IPS DF 4.7 (cell line): ENCODE measurements at regions not wholly inside any gene's neighbourhood (a gene's known extent, or its start where the extent isn't known, plus 50 kb on each side); places are given as distances from the start of the nearest gene placed in this dataset.

Source experiments
- DNase-seq: peaks from one replicate; pipeline ENCODE4 v3.0.0-alpha.2; 2013; ENCODE audit warnings: low spot score; ENCODE audit errors: extremely low read depth

DNA sequence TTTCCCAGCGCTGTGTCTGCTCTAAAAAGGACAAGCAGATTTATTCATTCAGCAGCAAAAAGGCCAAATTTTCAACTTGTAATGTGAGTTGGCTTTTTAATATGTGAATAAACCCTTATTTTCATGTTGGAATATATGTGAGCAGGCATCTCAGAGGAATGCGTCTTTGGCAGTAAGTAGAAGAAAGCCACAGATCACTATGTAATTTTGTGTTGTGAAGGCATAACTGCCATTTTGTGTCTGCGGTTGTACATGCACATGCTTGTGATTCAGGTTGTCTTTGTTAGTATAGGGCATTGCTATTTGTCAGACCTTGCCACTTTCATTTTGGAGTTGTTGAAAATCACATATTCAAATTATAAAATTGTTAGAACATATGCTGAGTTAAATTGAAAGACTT, 398.8 kb upstream of the RGS6 start:
- DNase-seq, result no peak

DNA sequence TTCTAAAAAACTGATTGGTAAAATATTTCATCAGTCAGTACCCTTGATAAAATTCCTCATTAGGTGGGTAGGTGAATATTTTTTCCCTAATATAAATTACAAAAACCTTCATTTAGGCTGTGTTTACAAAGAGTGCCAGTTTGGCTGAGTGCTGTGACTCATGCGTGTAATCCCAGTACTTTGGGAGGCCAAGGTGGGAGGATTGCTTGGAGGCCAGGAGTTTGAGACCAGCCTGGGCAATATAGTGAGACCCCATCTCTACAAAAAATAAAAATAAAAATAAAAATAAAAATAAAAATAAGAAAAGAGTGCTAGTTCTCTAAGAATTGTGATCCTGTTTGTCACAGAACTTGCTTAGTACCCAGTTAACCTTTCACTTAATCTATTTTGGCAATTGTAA, 398.4 kb upstream of the RGS6 start:
- no peak for DNase-seq

GRCh38 chr14:71534506-71534905, 397.7 kb upstream of the RGS6 start:
- DNase-seq, result no peak

GRCh38 chr14:71536015-71536740, 396.1 kb upstream of the RGS6 start:
- DNase-seq, result no peak

GRCh38 chr14:71536927-71537772, 395.1 kb upstream of the RGS6 start:
- no peak for DNase-seq

GRCh38 chr14:71538288-71538687, 393.9 kb upstream of the RGS6 start:
- DNase-seq, result no peak

DNA sequence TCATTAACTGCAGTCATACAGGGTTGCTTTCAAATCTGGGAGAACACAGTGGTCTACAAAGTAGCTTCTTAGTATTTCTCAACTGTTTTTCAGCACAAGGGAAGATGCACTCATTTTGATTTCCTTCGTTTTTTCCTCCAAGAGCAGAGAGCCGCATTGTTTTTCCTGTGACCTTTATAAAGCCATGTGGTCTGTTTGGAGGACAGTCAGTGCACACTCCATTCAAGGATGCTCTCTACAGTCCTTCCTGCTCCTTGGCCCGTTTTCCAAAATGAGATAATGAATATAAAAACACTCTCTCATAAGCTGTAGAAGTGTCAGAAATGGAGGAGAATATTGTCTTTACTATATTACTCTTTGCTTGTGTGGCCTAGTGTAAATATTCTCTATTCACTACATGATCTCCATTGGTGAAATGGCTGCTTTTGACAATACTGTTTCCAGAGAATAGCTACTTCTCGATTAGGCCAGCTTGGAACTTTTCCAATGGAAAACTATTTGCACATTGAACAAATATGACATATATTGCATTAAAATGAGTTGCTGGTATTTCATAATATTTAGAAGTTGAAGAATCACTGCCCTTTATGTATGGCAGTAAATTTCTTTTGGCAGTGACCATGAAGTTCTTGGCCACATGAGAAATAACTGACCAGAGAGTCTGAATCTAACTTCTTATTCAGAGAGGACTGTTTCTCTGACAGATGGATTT, 393.1 kb upstream of the RGS6 start:
- no peak for DNase-seq

- DNase-seq, result no peak
Measured at GRCh38 chr14:71539650-71540285, 392.5 kb upstream of the RGS6 start.

GRCh38 chr14:71541271-71541670, 391.0 kb upstream of the RGS6 start:
- no peak for DNase-seq

DNA sequence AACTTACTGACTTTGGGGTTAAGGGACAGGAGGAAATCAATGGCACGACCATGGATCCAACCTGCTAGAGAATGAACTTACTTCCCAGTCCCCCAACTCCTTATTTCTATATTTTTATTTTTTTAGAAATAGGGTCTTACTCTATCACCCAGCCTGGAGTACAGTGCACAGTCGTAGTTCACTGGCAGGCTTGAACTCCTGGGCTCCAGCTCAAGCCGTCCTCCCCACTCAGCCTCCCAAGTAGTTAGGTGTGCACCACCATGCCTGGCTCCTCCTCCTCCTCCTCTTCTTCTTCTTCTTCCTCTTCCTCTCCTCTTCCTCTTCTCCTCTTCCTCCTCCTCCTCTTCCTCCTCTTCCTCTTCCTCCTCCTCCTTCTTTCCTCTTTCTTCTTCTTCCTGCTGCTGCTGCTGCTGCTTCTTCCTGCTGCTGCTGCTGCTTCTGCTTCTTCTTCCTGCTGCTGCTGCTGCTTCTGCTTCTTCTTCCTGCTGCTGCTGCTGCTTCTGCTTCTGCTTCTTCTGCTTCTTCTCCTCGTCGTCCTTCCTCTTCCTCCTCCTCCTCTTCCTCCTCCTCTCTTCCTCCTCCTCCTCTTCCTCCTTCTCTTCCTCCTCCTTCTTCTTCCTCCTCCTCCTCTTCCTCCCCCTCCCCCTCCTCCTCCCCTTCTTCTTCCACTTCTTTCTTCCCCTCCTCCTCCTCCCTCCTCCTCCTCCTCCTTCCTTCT, 390.1 kb upstream of the RGS6 start:
- no peak for DNase-seq

- DNase-seq, result no peak
Measured at GRCh38 chr14:71549421-71550050, 382.7 kb upstream of the RGS6 start.

DNA sequence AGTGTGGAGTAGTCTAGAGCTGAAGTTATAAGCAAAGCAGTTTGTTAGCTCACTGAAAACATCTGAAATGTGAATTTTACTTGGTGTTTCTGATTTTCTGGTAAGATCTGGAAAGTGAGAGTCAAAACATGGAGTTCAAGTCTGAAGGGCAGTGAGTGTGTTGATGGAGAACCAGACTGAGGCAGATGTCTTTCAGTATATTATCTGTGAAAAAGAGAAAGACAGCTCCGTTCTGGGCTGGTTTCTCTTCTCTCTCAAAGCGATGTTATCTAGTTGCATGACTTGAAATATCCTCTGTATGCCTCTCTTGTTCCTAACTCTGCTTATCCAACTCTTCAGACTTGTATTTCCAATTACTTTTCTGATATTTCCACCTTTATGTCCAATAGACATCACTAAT, 381.9 kb upstream of the RGS6 start:
- no peak for DNase-seq

DNA sequence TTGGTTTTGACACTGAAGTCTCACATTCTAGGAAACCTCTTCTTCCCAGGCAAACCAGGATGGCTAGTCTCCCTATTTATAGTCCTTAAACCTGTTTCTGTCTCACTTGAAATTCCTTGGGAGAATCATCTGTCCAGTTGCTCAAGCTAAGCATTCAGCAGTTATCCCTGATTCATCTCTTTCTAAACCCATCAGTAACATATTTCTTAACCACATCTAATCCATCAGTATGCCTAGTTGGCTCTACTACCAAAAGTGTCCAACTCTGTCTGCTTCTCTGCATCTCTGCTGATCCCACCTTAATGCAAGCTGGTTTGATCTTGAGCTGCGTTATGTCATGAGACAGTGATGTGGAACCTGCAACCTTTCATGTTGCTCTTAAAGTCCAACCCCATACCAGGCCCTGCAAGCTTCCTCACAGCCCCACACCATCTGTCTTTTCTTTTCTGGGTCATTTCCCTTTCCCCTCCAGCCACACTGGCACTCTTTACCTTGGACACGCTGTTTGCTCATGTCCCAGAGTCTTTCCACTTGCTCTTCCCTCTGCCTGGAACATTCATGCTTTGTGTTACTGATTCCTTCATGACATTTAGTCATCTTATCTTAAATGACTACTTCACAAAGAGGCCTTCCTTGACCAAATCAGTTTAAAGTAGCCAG, 380.8 kb upstream of the RGS6 start:
- DNase-seq, result no peak

- no peak for DNase-seq
Measured at GRCh38 chr14:71552809-71553208, 379.4 kb upstream of the RGS6 start.

- no peak for DNase-seq
Measured at GRCh38 chr14:71553779-71554178, 378.4 kb upstream of the RGS6 start.

DNA sequence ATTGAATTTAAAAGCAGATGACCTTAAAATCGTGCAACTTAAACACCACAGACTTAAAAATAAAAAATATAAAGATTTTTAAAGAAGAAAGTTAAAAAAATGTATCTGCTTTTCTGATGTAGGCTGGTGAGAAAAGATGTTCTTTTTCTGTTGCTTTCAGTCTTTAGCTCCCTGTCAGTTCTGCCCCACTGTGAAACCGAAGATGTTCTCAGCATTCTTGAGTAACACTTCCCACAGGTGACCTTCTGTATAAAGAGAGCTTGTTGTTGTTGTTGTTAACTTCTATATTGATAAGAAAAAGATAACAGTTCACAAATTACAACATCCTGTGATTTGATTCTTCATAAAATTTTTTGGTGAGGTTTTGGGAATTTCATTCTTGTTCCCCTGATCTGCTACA, 377.9 kb upstream of the RGS6 start:
- DNase-seq, result no peak

DNA sequence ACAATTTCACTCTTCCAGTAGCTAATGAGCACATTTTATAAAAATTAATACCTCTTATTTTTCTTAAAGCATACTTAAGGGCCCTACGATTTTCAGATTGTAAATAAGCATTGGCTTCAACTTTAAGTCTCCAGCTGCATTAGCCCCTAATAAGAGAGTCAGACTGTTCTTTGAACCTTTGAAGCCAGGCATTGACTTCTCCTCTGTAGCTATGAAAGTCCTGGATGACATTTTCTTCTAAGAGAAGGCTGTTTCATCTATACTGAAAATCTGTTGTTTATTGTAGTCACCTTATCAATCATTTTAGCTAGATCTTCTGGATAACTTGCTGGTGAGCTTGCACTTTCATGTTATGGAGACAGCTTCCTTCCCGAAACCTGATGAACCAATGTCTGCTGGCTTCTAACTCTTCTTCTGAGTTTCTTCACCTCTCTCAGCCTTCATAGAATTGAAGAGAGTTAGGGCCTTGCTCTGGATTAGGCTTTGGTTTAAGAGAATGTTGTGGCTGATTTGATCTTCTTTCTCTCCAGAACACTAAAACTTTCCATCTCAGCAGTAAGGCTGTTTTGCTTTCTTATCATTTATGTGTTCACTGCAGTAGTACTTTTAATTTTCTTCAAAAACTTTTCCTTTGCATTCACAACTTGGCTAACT, 377.1 kb upstream of the RGS6 start:
- DNase-seq, result no peak

GRCh38 chr14:71555654-71556559, 376.3 kb upstream of the RGS6 start:
- DNase-seq, result no peak

DNA sequence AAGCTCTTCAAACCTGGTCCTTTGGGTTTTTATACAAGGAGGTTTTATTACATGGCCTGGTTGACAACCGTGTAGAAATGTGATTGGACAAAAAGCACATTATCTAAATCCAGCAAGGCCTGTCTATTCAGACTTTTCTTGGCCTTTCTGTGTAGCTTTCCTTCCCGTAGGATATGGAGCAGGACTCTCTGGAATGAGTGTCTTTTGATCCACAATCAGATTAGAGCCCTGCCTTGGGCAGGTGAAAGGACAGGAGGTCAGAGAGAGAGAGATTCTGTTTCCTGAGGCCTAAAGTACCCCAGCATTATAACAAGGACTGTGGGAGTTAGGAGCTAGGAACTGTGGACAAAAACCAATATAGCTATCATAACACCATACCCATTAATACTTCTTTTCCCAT, 375.5 kb upstream of the RGS6 start:
- DNase-seq, result no peak
